ENCODE measurements at regions not wholly inside any gene's neighbourhood (a gene's known extent, or its start where the extent isn't known, plus 50 kb on each side); places are given as distances from the start of the nearest gene placed in this dataset.

- no peak for TF ChIP-seq ZNF580 (tag by site-specific recombination; IDR thresholded peaks at IDR 0.05)
- TF ChIP-seq CTCF (tag by site-specific recombination; IDR thresholded peaks at IDR 0.05), result no peak
- TF ChIP-seq ZNF707 (tag by site-specific recombination; IDR thresholded peaks at IDR 0.05), result no peak
- TF ChIP-seq KLF1 (tag by site-specific recombination; IDR thresholded peaks at IDR 0.05), result no peak
- TF ChIP-seq BCL11B (tag by site-specific recombination; IDR thresholded peaks at IDR 0.05; ENCODE audit: low read depth), result no peak
- no peak for TF ChIP-seq GLIS1 (tag by site-specific recombination; IDR thresholded peaks at IDR 0.05)
Observed at GRCh38 chr13:50131920-50132903, 117.0 kb downstream of the KCNRG start.

Measured in HEK293 (cell line).